ENCODE measurements at regions not wholly inside any gene's neighbourhood (a gene's known extent, or its start where the extent isn't known, plus 50 kb on each side); places are given as distances from the start of the nearest gene placed in this dataset.
"Not testable (repeated sequence)": the region's sequence is repeated elsewhere in the genome, so short reads cannot be mapped to it uniquely, and the experiment has no call there.

- not testable (repeated sequence) for TF ChIP-seq MAFK (IDR thresholded peaks at IDR 0.05; ENCODE audit: low read depth, low read length); USF2 (IDR thresholded peaks at IDR 0.05; ENCODE audit: low read depth, low read length); CTCF (conservative IDR thresholded peaks at IDR 0.05; ENCODE audit: low read depth, low read length); MAZ (IDR thresholded peaks at IDR 0.05; ENCODE audit: borderline replicate concordance, low read depth, low read length); MXI1 (IDR thresholded peaks at IDR 0.05; ENCODE audit: borderline replicate concordance, low read depth, low read length); BHLHE40 (IDR thresholded peaks at IDR 0.05; ENCODE audit: low read depth, low read length); RCOR1 (IDR thresholded peaks at IDR 0.05; ENCODE audit: insufficient replicate concordance, low read length); RAD21 (IDR thresholded peaks at IDR 0.05; ENCODE audit: low read length); POLR2A (IDR thresholded peaks at IDR 0.05; ENCODE audit: low read depth, low read length); CEBPB (IDR thresholded peaks at IDR 0.05; ENCODE audit: low read depth, low read length); ELK1 (IDR thresholded peaks at IDR 0.05; ENCODE audit: borderline replicate concordance, low read depth, low read length); NFE2L2 (IDR thresholded peaks at IDR 0.05; ENCODE audit: low read depth, low read length); RFX5 (IDR thresholded peaks at IDR 0.05; ENCODE audit: low read depth, low read length); SMC3 (IDR thresholded peaks at IDR 0.05; ENCODE audit: low read depth, low read length)
Measured at GRCh38 chr20:30569867-30570266, 687.6 kb upstream of the DEFB115 start.
